ENCODE measurements at regions not wholly inside any gene's neighbourhood (a gene's known extent, or its start where the extent isn't known, plus 50 kb on each side); places are given as distances from the start of the nearest gene placed in this dataset.
"Not testable (repeated sequence)": the region's sequence is repeated elsewhere in the genome, so short reads cannot be mapped to it uniquely, and the experiment has no call there.

GRCh38 chr6:15901141-15902115 lies 227.5 kb upstream of the MYLIP start:
- POLR2A ChIA-PET: interaction anchor here (0.8 to 1.6 kb wide), 5 partner anchors 22 to 282 kb away, joined by 3 to 10 read pairs (median 7); partner anchors contain the start of gene MYLIP

GRCh38 chr6:15898693-15899092 lies 230.2 kb upstream of the MYLIP start:
- CTCF ChIA-PET: no interaction called here
- Mint-ChIP-seq H3K36me3 (ENCODE audit: low read depth) (no peaks in the 10 kb centered on the region), H3K27me3 (no peaks in the 10 kb centered on the region), H3K4me1 (peaks cover 16% of the 10 kb centered on the region), H3K27ac (no peak overlapping the region), H3K9me3 (no peaks in the 10 kb centered on the region), H3K4me3 (no peak overlapping the region)
- POLR2A ChIA-PET: no interaction called here
- no peak for DNase-seq

More at GRCh38 chr6:15901141-15902115, 227.5 kb upstream of the MYLIP start:
- CTCF ChIA-PET: interaction anchor here (0.7 to 1.9 kb wide), 9 partner anchors 8 to 281 kb away, joined by 3 to 9 read pairs (median 4); partner anchors contain the start of gene MYLIP
- DNase-seq: peak; percentile 44
- peak overlapping the region; percentile 44 for H3K27ac Mint-ChIP-seq
- H3K9me3 Mint-ChIP-seq: no peaks in the 10 kb centered on the region
- H3K27me3 Mint-ChIP-seq: no peaks in the 10 kb centered on the region
- H3K4me3 Mint-ChIP-seq: no peak overlapping the region
- H3K4me1 Mint-ChIP-seq: peaks cover 34% of the 10 kb centered on the region
- H3K36me3 Mint-ChIP-seq (ENCODE audit: low read depth): peaks cover 6% of the 10 kb centered on the region

- ChIA-PET POLR2A (no interaction called here), CTCF (no interaction called here)
- H3K9me3 Mint-ChIP-seq: peaks cover 3% of the 10 kb centered on the region
- DNase-seq: no peak
- no peak overlapping the region for H3K27ac Mint-ChIP-seq
- no peak overlapping the region for H3K4me3 Mint-ChIP-seq
- no peaks in the 10 kb centered on the region for H3K36me3 Mint-ChIP-seq (ENCODE audit: low read depth)
- peaks cover 15% of the 10 kb centered on the region for H3K4me1 Mint-ChIP-seq
- H3K27me3 Mint-ChIP-seq: no peaks in the 10 kb centered on the region
These were observed 231.6 kb upstream of the MYLIP start for GRCh38 chr6:15897063-15897876.

GRCh38 chr6:15894973-15895725 lies 232.3 kb upstream of the DTNBP1 start:
- no peaks in the 10 kb centered on the region for H3K36me3 Mint-ChIP-seq (ENCODE audit: low read depth)
- POLR2A ChIA-PET: no interaction called here
- no peak for DNase-seq
- no peak overlapping the region for H3K27ac Mint-ChIP-seq
- H3K27me3 Mint-ChIP-seq: no peaks in the 10 kb centered on the region
- peaks cover 3% of the 10 kb centered on the region for H3K9me3 Mint-ChIP-seq
- CTCF ChIA-PET: interaction anchor here (0.8 to 2.2 kb wide), 3 partner anchors 233 to 311 kb away, joined by 3 to 10 read pairs (median 9); no protein-coding TSS in a partner anchor
- H3K4me3 Mint-ChIP-seq: no peak overlapping the region
- no peaks in the 10 kb centered on the region for H3K4me1 Mint-ChIP-seq

GRCh38 chr6:15893556-15894253 lies 230.9 kb upstream of the DTNBP1 start:
- Mint-ChIP-seq H3K4me1 (no peaks in the 10 kb centered on the region), H3K27ac (no peak overlapping the region), H3K4me3 (no peak overlapping the region), H3K9me3 (peaks cover 3% of the 10 kb centered on the region), H3K27me3 (no peaks in the 10 kb centered on the region), H3K36me3 (ENCODE audit: low read depth) (no peaks in the 10 kb centered on the region)
- CTCF ChIA-PET: interaction anchor here (0.7 to 2.2 kb wide), 10 partner anchors 9 to 315 kb away, joined by 3 to 10 read pairs (median 4); partner anchors contain the start of gene MYLIP
- POLR2A ChIA-PET: no interaction called here
- DNase-seq: no peak

- POLR2A ChIA-PET: no interaction called here
- H3K4me1 Mint-ChIP-seq: peaks cover 5% of the 10 kb centered on the region
- H3K27ac Mint-ChIP-seq: no peak overlapping the region
- H3K9me3 Mint-ChIP-seq: peaks cover 3% of the 10 kb centered on the region
- DNase-seq: no peak
- H3K4me3 Mint-ChIP-seq: no peak overlapping the region
- H3K36me3 Mint-ChIP-seq (ENCODE audit: low read depth): no peaks in the 10 kb centered on the region
- CTCF ChIA-PET: interaction anchor here (0.6 to 1.3 kb wide), 2 partner anchors 291 to 309 kb away, joined by 4 read pairs; no protein-coding TSS in a partner anchor
- H3K27me3 Mint-ChIP-seq: peaks cover 3% of the 10 kb centered on the region
These were observed 229.5 kb upstream of the DTNBP1 start for GRCh38 chr6:15892369-15892768.

- Mint-ChIP-seq H3K4me3 (no peak overlapping the region), H3K4me1 (peaks cover 5% of the 10 kb centered on the region), H3K36me3 (ENCODE audit: low read depth) (no peaks in the 10 kb centered on the region), H3K27ac (no peak overlapping the region), H3K9me3 (peaks cover 3% of the 10 kb centered on the region), H3K27me3 (peaks cover 4% of the 10 kb centered on the region)
- ChIA-PET POLR2A (interaction anchor here (0.6 kb wide), 1 partner anchor 1817 kb away, joined by 3 read pairs; no protein-coding TSS in a partner anchor), CTCF (no interaction called here)
- DNase-seq: no peak
These were observed 226.3 kb upstream of the DTNBP1 start for GRCh38 chr6:15888798-15889772.

GRCh38 chr6:15887491-15888461 lies 224.9 kb upstream of the DTNBP1 start:
- CTCF ChIA-PET: no interaction called here
- DNase-seq: no peak
- Mint-ChIP-seq H3K27ac (no peak overlapping the region), H3K4me1 (peaks cover 5% of the 10 kb centered on the region), H3K9me3 (no peaks in the 10 kb centered on the region), H3K4me3 (no peak overlapping the region), H3K27me3 (peaks cover 4% of the 10 kb centered on the region), H3K36me3 (ENCODE audit: low read depth) (no peaks in the 10 kb centered on the region)
- POLR2A ChIA-PET: no interaction called here

- ChIA-PET POLR2A (no interaction called here), CTCF (no interaction called here)
- Mint-ChIP-seq H3K4me3 (no peak overlapping the region), H3K9me3 (no peaks in the 10 kb centered on the region), H3K27ac (no peak overlapping the region), H3K36me3 (ENCODE audit: low read depth) (no peaks in the 10 kb centered on the region), H3K27me3 (peaks cover 4% of the 10 kb centered on the region), H3K4me1 (peaks cover 11% of the 10 kb centered on the region)
- no peak for DNase-seq
These were observed 222.8 kb upstream of the DTNBP1 start for GRCh38 chr6:15885624-15886023.

- H3K9me3 Mint-ChIP-seq; H3K27ac Mint-ChIP-seq; POLR2A ChIA-PET; H3K27me3 Mint-ChIP-seq; CTCF ChIA-PET; DNase-seq; H3K4me3 Mint-ChIP-seq; H3K36me3 Mint-ChIP-seq (ENCODE audit: low read depth): not testable (repeated sequence)
- peaks cover 26% of the 10 kb centered on the region for H3K4me1 Mint-ChIP-seq
These were observed 220.8 kb upstream of the DTNBP1 start for GRCh38 chr6:15883593-15883992.

All from activated CD4-positive, alpha-beta memory T cell treated with anti-CD3 and anti-CD28 coated beads, Interleukin-2, amount 10 ng/mL, durations not matched to agents 7 days and 5 days (primary cell).